Epithelial cell of esophagus (primary cell): ENCODE measurements at regions not wholly inside any gene's neighbourhood (a gene's known extent, or its start where the extent isn't known, plus 50 kb on each side); places are given as distances from the start of the nearest gene placed in this dataset.

Experiments used
- DNase-seq: peaks from one replicate; pipeline ENCODE4 v3.0.0; 2010; ENCODE audit warnings: low read depth
- H3K4me3 ChIP-seq: 2 replicates; pipeline ENCODE4 v1.5.1; 2011; ENCODE audit warnings: mild to moderate bottlenecking, low read length, control low read depth
- CTCF ChIP-seq: IDR thresholded peaks from 2 replicates; pipeline ENCODE4 v1.5.1; 2011; ENCODE audit warnings: low read depth, mild to moderate bottlenecking, low read length, control low read depth, inconsistent platforms; ENCODE audit not compliant: insufficient read depth; ENCODE audit errors: missing control alignments

GRCh38 chr10:78251016-78251385 lies 217.3 kb downstream of the RPS24 start:
- no peak overlapping the region for H3K4me3 ChIP-seq
- DNase-seq, result no peak
- no peak for TF ChIP-seq CTCF

- H3K4me3 ChIP-seq, result no peak overlapping the region
- TF ChIP-seq CTCF, result no peak
- no peak for DNase-seq
Observed at GRCh38 chr10:78252286-78252685, 218.6 kb downstream of the RPS24 start.

- no peak for TF ChIP-seq CTCF
- no peak for DNase-seq
- H3K4me3 ChIP-seq, result no peak overlapping the region
Observed at GRCh38 chr10:78253063-78253853, 219.6 kb downstream of the RPS24 start.

GRCh38 chr10:78254013-78254412 lies 220.3 kb downstream of the RPS24 start:
- no peak overlapping the region for H3K4me3 ChIP-seq
- TF ChIP-seq CTCF, result no peak
- DNase-seq, result no peak

- DNase-seq, result peak; percentile 70
- TF ChIP-seq CTCF, result no peak
- H3K4me3 ChIP-seq, result no peak overlapping the region
Observed at GRCh38 chr10:78255214-78255613, 221.6 kb downstream of the RPS24 start.

- TF ChIP-seq CTCF, result no peak
- H3K4me3 ChIP-seq, result no peak overlapping the region
- peak; percentile 90 for DNase-seq
Observed at GRCh38 chr10:78255796-78256638, 222.4 kb downstream of the RPS24 start.
